ENCODE measurements at regions not wholly inside any gene's neighbourhood (a gene's known extent, or its start where the extent isn't known, plus 50 kb on each side); places are given as distances from the start of the nearest gene placed in this dataset.
"Not testable (repeated sequence)": the region's sequence is repeated elsewhere in the genome, so short reads cannot be mapped to it uniquely, and the experiment has no call there.

DNA sequence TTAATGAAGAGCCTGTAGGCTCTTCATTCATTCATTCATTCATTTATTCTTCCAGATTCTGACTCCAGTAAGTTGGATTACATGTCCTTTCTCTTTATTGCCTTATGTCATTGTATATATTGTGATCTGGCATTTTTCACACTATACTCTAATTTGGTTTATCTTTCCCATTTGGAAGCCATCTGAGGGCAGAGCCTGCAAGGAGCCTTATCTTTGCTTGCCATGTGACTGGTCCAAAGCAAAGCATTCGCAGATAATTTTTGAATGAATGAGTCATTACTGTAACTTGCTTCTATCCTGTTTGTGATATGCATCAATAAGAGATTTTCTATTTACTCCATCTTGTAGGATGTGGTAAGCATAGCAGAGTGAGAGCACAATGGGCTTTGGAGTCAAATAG, 108.4 kb upstream of the DAB1 start:
- Histone ChIP-seq H3K4me3 (ENCODE audit: low read length) (no peak overlapping the region), H3K9me2 (replicated peaks; ENCODE audit: low read length) (no peaks in the 10 kb centered on the region), H3K27ac (ENCODE audit: low read length) (no peak overlapping the region), H3K9ac (ENCODE audit: low read length) (no peak overlapping the region), H3K36me3 (ENCODE audit: low read depth, low read length) (no peaks in the 10 kb centered on the region), H3K4me2 (ENCODE audit: low read length) (no peak overlapping the region), H3K9me3 (ENCODE audit: low read length) (no peaks in the 10 kb centered on the region), H2AFZ (ENCODE audit: low read length) (no peak overlapping the region), H3K4me1 (ENCODE audit: insufficient read depth, low read length) (no peaks in the 10 kb centered on the region), H3K27me3 (ENCODE audit: low read length) (no peaks in the 10 kb centered on the region), H3K79me2 (ENCODE audit: low read length) (no peaks in the 10 kb centered on the region), H4K20me1 (ENCODE audit: low read length) (no peaks in the 10 kb centered on the region), H3F3A (ENCODE audit: low read length, unreplicated experiment) (no peaks in the 10 kb centered on the region)
- POLR2A ChIA-PET (ENCODE audit: unreplicated experiment): no interaction called here
- CTCF ChIA-PET: no interaction called here
- no peak for DNase-seq
- no TSS peak for BruUV-seq (replicated peaks)
- ATAC-seq: no peak
- intact Hi-C loops (cut with micrococcal nuclease): no loop called here
- TF ChIP-seq EZH2 (IDR thresholded peaks at IDR 0.05; ENCODE audit: low read length, unreplicated experiment) (no peak), EZH2phosphoT487 (IDR thresholded peaks at IDR 0.05; ENCODE audit: borderline replicate concordance, low read length) (no peak)
- TF ChIP-seq, protein P1, sequence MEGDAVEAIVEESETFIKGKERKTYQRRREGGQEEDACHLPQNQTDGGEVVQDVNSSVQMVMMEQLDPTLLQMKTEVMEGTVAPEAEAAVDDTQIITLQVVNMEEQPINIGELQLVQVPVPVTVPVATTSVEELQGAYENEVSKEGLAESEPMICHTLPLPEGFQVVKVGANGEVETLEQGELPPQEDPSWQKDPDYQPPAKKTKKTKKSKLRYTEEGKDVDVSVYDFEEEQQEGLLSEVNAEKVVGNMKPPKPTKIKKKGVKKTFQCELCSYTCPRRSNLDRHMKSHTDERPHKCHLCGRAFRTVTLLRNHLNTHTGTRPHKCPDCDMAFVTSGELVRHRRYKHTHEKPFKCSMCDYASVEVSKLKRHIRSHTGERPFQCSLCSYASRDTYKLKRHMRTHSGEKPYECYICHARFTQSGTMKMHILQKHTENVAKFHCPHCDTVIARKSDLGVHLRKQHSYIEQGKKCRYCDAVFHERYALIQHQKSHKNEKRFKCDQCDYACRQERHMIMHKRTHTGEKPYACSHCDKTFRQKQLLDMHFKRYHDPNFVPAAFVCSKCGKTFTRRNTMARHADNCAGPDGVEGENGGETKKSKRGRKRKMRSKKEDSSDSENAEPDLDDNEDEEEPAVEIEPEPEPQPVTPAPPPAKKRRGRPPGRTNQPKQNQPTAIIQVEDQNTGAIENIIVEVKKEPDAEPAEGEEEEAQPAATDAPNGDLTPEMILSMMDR (conservative IDR thresholded peaks at IDR 0.05; ENCODE audit: low read depth, low read length): no peak

GRCh38 chr1:57530911-57531260, 107.0 kb upstream of the DAB1 start:
- H3K27me3 ChIP-seq (ENCODE audit: low read length); H3K4me2 ChIP-seq (ENCODE audit: low read length); H2AFZ ChIP-seq (ENCODE audit: low read length); H3K36me3 ChIP-seq (ENCODE audit: low read depth, low read length); H3K9me2 ChIP-seq (replicated peaks; ENCODE audit: low read length); POLR2A ChIA-PET (ENCODE audit: unreplicated experiment); DNase-seq; H3K79me2 ChIP-seq (ENCODE audit: low read length); intact Hi-C loops (cut with micrococcal nuclease); H3F3A ChIP-seq (ENCODE audit: low read length, unreplicated experiment); H3K4me3 ChIP-seq (ENCODE audit: low read length); H3K27ac ChIP-seq (ENCODE audit: low read length); H3K4me1 ChIP-seq (ENCODE audit: insufficient read depth, low read length); CTCF ChIA-PET; H3K9ac ChIP-seq (ENCODE audit: low read length); BruUV-seq (replicated peaks); H4K20me1 ChIP-seq (ENCODE audit: low read length); ATAC-seq; H3K9me3 ChIP-seq (ENCODE audit: low read length): not testable (repeated sequence)

DNA sequence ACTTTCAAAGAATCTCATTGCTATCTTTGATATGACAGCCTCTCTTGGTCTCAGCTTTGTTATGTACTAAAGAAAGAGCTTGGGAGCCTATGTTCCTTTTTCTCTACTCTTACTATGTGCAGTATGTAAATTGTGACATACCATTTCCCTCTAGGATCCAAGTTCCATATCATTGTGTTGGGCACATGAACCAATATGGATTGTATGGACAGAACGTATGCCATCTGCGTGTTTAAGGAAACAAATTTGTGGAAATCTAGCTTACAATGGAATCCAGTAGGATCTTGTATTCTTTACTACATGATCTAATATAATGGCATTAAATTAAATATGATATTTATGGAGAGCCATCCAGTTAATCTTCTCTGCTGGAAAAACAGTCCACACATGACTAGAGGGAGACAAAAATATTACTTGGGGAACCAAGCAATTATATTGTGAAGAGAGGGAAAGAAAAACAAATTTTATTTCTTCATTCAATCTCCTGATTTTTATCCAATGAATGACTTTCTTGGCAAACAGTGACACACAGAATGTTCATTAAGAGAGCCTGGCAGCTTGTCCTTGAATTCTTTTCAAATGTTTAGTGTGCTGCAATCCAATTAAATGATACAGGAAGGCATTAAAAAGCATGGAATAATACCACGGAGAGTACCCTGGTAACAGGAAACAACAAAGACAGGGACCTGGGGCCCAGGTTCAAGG, 106.5 kb upstream of the DAB1 start:
- Histone ChIP-seq H3K4me2 (ENCODE audit: low read length) (no peak overlapping the region), H3K4me3 (ENCODE audit: low read length) (no peak overlapping the region), H2AFZ (ENCODE audit: low read length) (no peak overlapping the region), H3K79me2 (ENCODE audit: low read length) (no peaks in the 10 kb centered on the region), H3K27me3 (ENCODE audit: low read length) (no peaks in the 10 kb centered on the region), H4K20me1 (ENCODE audit: low read length) (no peaks in the 10 kb centered on the region), H3K9me2 (replicated peaks; ENCODE audit: low read length) (no peaks in the 10 kb centered on the region), H3K27ac (ENCODE audit: low read length) (no peak overlapping the region), H3K9ac (ENCODE audit: low read length) (no peak overlapping the region), H3K36me3 (ENCODE audit: low read depth, low read length) (no peaks in the 10 kb centered on the region), H3K4me1 (ENCODE audit: insufficient read depth, low read length) (no peaks in the 10 kb centered on the region), H3F3A (ENCODE audit: low read length, unreplicated experiment) (no peaks in the 10 kb centered on the region), H3K9me3 (ENCODE audit: low read length) (no peaks in the 10 kb centered on the region)
- intact Hi-C loops (cut with micrococcal nuclease): no loop called here
- ATAC-seq: no peak
- ChIA-PET POLR2A (ENCODE audit: unreplicated experiment) (no interaction called here), CTCF (no interaction called here)
- no peak for TF ChIP-seq EZH2phosphoT487 (IDR thresholded peaks at IDR 0.05; ENCODE audit: borderline replicate concordance, low read length)
- TF ChIP-seq, protein P1 (conservative IDR thresholded peaks at IDR 0.05; ENCODE audit: low read depth, low read length): no peak
- TF ChIP-seq EZH2 (IDR thresholded peaks at IDR 0.05; ENCODE audit: low read length, unreplicated experiment): no peak
- BruUV-seq (replicated peaks): no TSS peak
- no peak for DNase-seq

Measured in PC-3 (cell line).